ENCODE measurements at regions not wholly inside any gene's neighbourhood (a gene's known extent, or its start where the extent isn't known, plus 50 kb on each side); places are given as distances from the start of the nearest gene placed in this dataset.
"Not testable (repeated sequence)": the region's sequence is repeated elsewhere in the genome, so short reads cannot be mapped to it uniquely, and the experiment has no call there.

- TF ChIP-seq, protein P1, sequence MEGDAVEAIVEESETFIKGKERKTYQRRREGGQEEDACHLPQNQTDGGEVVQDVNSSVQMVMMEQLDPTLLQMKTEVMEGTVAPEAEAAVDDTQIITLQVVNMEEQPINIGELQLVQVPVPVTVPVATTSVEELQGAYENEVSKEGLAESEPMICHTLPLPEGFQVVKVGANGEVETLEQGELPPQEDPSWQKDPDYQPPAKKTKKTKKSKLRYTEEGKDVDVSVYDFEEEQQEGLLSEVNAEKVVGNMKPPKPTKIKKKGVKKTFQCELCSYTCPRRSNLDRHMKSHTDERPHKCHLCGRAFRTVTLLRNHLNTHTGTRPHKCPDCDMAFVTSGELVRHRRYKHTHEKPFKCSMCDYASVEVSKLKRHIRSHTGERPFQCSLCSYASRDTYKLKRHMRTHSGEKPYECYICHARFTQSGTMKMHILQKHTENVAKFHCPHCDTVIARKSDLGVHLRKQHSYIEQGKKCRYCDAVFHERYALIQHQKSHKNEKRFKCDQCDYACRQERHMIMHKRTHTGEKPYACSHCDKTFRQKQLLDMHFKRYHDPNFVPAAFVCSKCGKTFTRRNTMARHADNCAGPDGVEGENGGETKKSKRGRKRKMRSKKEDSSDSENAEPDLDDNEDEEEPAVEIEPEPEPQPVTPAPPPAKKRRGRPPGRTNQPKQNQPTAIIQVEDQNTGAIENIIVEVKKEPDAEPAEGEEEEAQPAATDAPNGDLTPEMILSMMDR (IDR thresholded peaks at IDR 0.05; ENCODE audit: insufficient read depth, missing control alignments): no peak
- no peak for DNase-seq (ENCODE audit: insufficient read length, low spot score)
- no peak for FAIRE-seq
Observed at GRCh38 chr17:65307081-65307960, 170.2 kb downstream of the RGS9 start.

DNA sequence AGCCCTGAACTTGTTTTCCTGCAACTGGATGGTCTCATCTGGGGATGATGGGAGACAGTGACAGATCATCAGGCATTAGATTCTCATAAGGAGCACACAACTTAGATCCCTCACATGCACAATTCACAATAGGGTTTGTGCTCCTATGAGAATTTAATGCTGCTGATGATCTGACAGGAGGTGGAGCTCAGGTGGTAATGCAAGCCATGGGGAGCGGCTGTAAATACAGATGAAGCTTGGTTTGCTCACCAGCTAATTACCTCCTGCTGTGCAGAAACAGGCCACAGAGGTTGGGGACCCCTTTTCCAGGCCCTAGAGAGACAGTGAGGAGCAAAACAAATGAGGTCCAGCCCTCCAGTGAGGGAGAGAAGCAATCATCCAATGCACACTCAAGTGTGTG is 168.6 kb downstream of the RGS9 start:
- no peak for DNase-seq (ENCODE audit: insufficient read length, low spot score)
- TF ChIP-seq, protein P1 (IDR thresholded peaks at IDR 0.05; ENCODE audit: insufficient read depth, missing control alignments): no peak
- no peak for FAIRE-seq

DNA sequence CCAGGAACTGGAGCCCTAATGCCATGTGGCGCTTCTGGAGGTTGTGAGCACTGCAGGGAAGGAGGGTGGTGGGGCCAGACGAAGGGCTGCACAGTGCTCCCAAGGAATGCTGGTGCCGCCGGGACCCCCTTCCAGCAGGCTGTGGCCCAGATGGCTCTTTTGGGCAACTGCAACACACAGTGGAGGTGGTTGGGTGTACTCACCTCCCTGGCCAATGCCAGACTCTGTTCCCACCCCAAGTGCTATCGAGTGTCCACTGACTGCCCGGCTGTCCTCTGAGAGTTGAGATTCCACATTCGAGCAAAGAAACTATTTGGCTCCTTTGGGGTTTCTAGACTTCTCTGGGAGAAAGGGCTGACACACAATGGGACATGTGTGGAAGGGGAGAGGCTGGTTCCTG is 167.9 kb downstream of the RGS9 start:
- TF ChIP-seq, protein P1 (IDR thresholded peaks at IDR 0.05; ENCODE audit: insufficient read depth, missing control alignments): no peak
- FAIRE-seq (no peak), DNase-seq (ENCODE audit: insufficient read length, low spot score) (no peak)

DNA sequence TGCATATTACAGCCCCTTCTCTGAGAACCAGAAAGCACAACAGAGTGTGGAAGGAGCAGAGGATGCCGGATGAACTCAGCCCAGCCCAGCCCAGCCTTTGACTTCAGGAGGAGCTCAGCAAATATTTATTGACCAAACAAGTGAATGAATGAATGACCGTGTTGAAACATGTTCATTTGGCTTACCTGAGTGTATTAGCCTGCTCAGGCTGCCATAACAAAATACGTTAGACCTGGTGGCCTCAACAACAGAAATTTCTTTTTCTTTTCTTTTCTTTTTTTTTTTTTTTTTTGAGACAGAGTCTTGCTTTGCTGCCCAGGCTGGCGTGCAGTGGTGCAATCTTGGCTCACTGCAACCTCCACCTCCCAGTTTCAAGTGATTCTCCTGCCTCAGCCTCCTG is 164.7 kb downstream of the RGS9 start:
- FAIRE-seq: not testable (repeated sequence)

DNA sequence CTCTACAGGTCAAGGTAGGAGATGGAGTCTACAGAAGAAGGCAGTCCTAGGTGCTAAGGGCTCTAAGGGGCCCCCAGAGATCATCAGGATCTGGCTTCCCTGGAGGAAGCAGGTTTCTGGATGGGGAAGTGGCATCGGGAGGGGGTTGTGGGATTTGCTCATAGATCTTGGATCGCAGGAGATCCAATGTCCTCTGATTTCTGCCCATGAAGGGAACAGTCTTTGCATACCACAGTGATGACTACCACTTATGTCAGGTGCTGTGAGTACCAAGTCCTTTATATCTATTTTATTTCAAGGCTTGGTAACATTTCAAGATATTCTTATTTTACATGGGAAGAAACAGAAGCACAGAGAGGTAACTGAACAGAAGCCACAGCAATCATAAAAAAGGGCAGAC is 164.0 kb downstream of the RGS9 start:
- FAIRE-seq (no peak), DNase-seq (ENCODE audit: insufficient read length, low spot score) (no peak)

More for the DNA sequence above, 164.7 kb downstream of the RGS9 start:
- not testable (repeated sequence) for DNase-seq (ENCODE audit: insufficient read length, low spot score)

DNA sequence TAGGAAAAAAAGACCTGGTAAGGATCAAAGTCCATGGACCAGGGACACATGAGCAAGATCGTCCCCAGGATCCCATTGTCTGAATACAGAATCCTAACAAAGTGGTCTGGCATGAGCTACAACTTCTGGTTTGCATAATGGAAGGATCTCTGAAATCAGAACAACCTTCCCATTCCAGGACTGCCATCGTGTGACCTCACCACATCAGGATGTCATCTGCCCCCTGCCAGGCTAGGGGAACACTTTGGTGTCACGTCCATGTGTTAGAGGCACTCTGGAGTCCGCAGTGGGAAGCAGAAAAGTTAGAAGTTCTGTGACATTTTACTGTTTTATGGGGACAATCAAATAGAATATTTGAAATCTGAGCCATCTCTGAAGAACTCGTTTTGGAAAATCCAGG is 160.7 kb downstream of the RGS9 start:
- no peak for FAIRE-seq
- no peak for DNase-seq (ENCODE audit: insufficient read length, low spot score)
- TF ChIP-seq, protein P1 (IDR thresholded peaks at IDR 0.05; ENCODE audit: insufficient read depth, missing control alignments): no peak

More for the DNA sequence above, 164.0 kb downstream of the RGS9 start:
- TF ChIP-seq, protein P1 (IDR thresholded peaks at IDR 0.05; ENCODE audit: insufficient read depth, missing control alignments): no peak

GRCh38 chr17:65297384-65297783 is 160.2 kb downstream of the RGS9 start:
- TF ChIP-seq, protein P1 (IDR thresholded peaks at IDR 0.05; ENCODE audit: insufficient read depth, missing control alignments): no peak
- DNase-seq (ENCODE audit: insufficient read length, low spot score) (no peak), FAIRE-seq (no peak)

Data from D721Med (cell line).